ENCODE measurements at regions not wholly inside any gene's neighbourhood (a gene's known extent, or its start where the extent isn't known, plus 50 kb on each side); places are given as distances from the start of the nearest gene placed in this dataset.

- Mint-ChIP-seq H3K36me3 (ENCODE audit: low read depth, unreplicated experiment) (no peaks in the 10 kb centered on the region), H3K9me3 (ENCODE audit: unreplicated experiment) (no peaks in the 10 kb centered on the region), H3K27ac (ENCODE audit: unreplicated experiment) (no peak overlapping the region), H3K4me3 (ENCODE audit: unreplicated experiment) (no peak overlapping the region), H3K27me3 (ENCODE audit: low read depth, unreplicated experiment) (peaks cover 7% of the 10 kb centered on the region), H3K4me1 (ENCODE audit: low read depth, unreplicated experiment) (no peaks in the 10 kb centered on the region)
- Histone ChIP-seq H3K9me3 (ENCODE audit: insufficient read depth, low read depth, low read length) (no peaks in the 10 kb centered on the region), H2AFZ (ENCODE audit: low read depth, low read length) (no peak overlapping the region), H3K9ac (ENCODE audit: low read length) (no peak overlapping the region), H3K36me3 (ENCODE audit: insufficient read depth, low read length) (no peaks in the 10 kb centered on the region), H3K4me1 (ENCODE audit: insufficient read depth, low read length) (no peaks in the 10 kb centered on the region), H4K20me1 (ENCODE audit: insufficient read depth, low read length) (no peaks in the 10 kb centered on the region), H3K4me2 (ENCODE audit: low read length) (no peak overlapping the region), H3K27ac (ENCODE audit: low read depth, low read length) (no peak overlapping the region), H3K27me3 (ENCODE audit: insufficient read depth, low read length) (no peaks in the 10 kb centered on the region), H3K4me3 (ENCODE audit: insufficient read depth, low read depth, low read length) (no peak overlapping the region), H3K79me2 (ENCODE audit: insufficient read depth, low read length) (no peaks in the 10 kb centered on the region)
- DNase-seq (ENCODE audit: low read depth): no peak
- TF ChIP-seq CTCF (IDR thresholded peaks at IDR 0.05; ENCODE audit: insufficient read depth, low read depth, low read length) (no peak), EZH2 (IDR thresholded peaks at IDR 0.05; ENCODE audit: insufficient read depth, low read length) (no peak)
- no peak for FAIRE-seq
These were observed 114.9 kb upstream of the FBXL7 start for GRCh38 chr5:15385037-15385436.

- H3K36me3 Mint-ChIP-seq (ENCODE audit: low read depth, unreplicated experiment): no peaks in the 10 kb centered on the region
- no peak overlapping the region for H3K27ac Mint-ChIP-seq (ENCODE audit: unreplicated experiment)
- H3K4me1 Mint-ChIP-seq (ENCODE audit: low read depth, unreplicated experiment): no peaks in the 10 kb centered on the region
- Histone ChIP-seq H3K36me3 (ENCODE audit: insufficient read depth, low read length) (no peaks in the 10 kb centered on the region), H3K79me2 (ENCODE audit: insufficient read depth, low read length) (no peaks in the 10 kb centered on the region), H3K9me3 (ENCODE audit: insufficient read depth, low read depth, low read length) (no peaks in the 10 kb centered on the region), H4K20me1 (ENCODE audit: insufficient read depth, low read length) (no peaks in the 10 kb centered on the region), H3K27me3 (ENCODE audit: insufficient read depth, low read length) (no peaks in the 10 kb centered on the region), H3K4me1 (ENCODE audit: insufficient read depth, low read length) (no peaks in the 10 kb centered on the region), H3K4me3 (ENCODE audit: insufficient read depth, low read depth, low read length) (no peak overlapping the region), H2AFZ (ENCODE audit: low read depth, low read length) (no peak overlapping the region), H3K4me2 (ENCODE audit: low read length) (no peak overlapping the region), H3K27ac (ENCODE audit: low read depth, low read length) (no peak overlapping the region), H3K9ac (ENCODE audit: low read length) (no peak overlapping the region)
- H3K9me3 Mint-ChIP-seq (ENCODE audit: unreplicated experiment): no peaks in the 10 kb centered on the region
- no peak for TF ChIP-seq CTCF (IDR thresholded peaks at IDR 0.05; ENCODE audit: insufficient read depth, low read depth, low read length)
- TF ChIP-seq EZH2 (IDR thresholded peaks at IDR 0.05; ENCODE audit: insufficient read depth, low read length): no peak
- FAIRE-seq (no peak), DNase-seq (ENCODE audit: low read depth) (no peak)
- H3K4me3 Mint-ChIP-seq (ENCODE audit: unreplicated experiment): no peak overlapping the region
- peaks cover 7% of the 10 kb centered on the region for H3K27me3 Mint-ChIP-seq (ENCODE audit: low read depth, unreplicated experiment)
These were observed 115.4 kb upstream of the FBXL7 start for GRCh38 chr5:15384581-15384980.

- DNase-seq (ENCODE audit: low read depth): no peak
These were observed 115.8 kb upstream of the FBXL7 start for GRCh38 chr5:15384176-15384575.

More at GRCh38 chr5:15384176-15384575, 115.8 kb upstream of the FBXL7 start:
- Histone ChIP-seq H3K36me3 (ENCODE audit: insufficient read depth, low read length) (no peaks in the 10 kb centered on the region), H3K4me3 (ENCODE audit: insufficient read depth, low read depth, low read length) (no peak overlapping the region), H3K9ac (ENCODE audit: low read length) (no peak overlapping the region), H2AFZ (ENCODE audit: low read depth, low read length) (no peak overlapping the region), H3K9me3 (ENCODE audit: insufficient read depth, low read depth, low read length) (no peaks in the 10 kb centered on the region), H3K27me3 (ENCODE audit: insufficient read depth, low read length) (no peaks in the 10 kb centered on the region), H3K79me2 (ENCODE audit: insufficient read depth, low read length) (no peaks in the 10 kb centered on the region), H3K4me2 (ENCODE audit: low read length) (no peak overlapping the region), H4K20me1 (ENCODE audit: insufficient read depth, low read length) (no peaks in the 10 kb centered on the region), H3K27ac (ENCODE audit: low read depth, low read length) (no peak overlapping the region), H3K4me1 (ENCODE audit: insufficient read depth, low read length) (no peaks in the 10 kb centered on the region)
- no peaks in the 10 kb centered on the region for H3K36me3 Mint-ChIP-seq (ENCODE audit: low read depth, unreplicated experiment)
- FAIRE-seq: no peak
- no peak overlapping the region for H3K27ac Mint-ChIP-seq (ENCODE audit: unreplicated experiment)
- H3K4me3 Mint-ChIP-seq (ENCODE audit: unreplicated experiment): no peak overlapping the region
- TF ChIP-seq EZH2 (IDR thresholded peaks at IDR 0.05; ENCODE audit: insufficient read depth, low read length) (no peak), CTCF (IDR thresholded peaks at IDR 0.05; ENCODE audit: insufficient read depth, low read depth, low read length) (no peak)
- no peaks in the 10 kb centered on the region for H3K4me1 Mint-ChIP-seq (ENCODE audit: low read depth, unreplicated experiment)
- no peaks in the 10 kb centered on the region for H3K9me3 Mint-ChIP-seq (ENCODE audit: unreplicated experiment)
- H3K27me3 Mint-ChIP-seq (ENCODE audit: low read depth, unreplicated experiment): peaks cover 7% of the 10 kb centered on the region

All from astrocyte (in vitro differentiated cells and primary cell).